ENCODE measurements at regions not wholly inside any gene's neighbourhood (a gene's known extent, or its start where the extent isn't known, plus 50 kb on each side); places are given as distances from the start of the nearest gene placed in this dataset.
"Not testable (repeated sequence)": the region's sequence is repeated elsewhere in the genome, so short reads cannot be mapped to it uniquely, and the experiment has no call there.

- no peak for TF ChIP-seq GATA2 (IDR thresholded peaks at IDR 0.05; ENCODE audit: insufficient read depth, insufficient read length, low read depth, low read length)
- no peak for TF ChIP-seq CTCF (IDR thresholded peaks at IDR 0.05; ENCODE audit: extremely low read depth in 1 of 2, insufficient read depth in 1 of 2, low read depth in 1 of 2, low read length in 2 of 2)
- TF ChIP-seq POLR2A (IDR thresholded peaks at IDR 0.05; ENCODE audit: low read depth, low read length): no peak
- TF ChIP-seq MAX (IDR thresholded peaks at IDR 0.05; ENCODE audit: insufficient read depth, insufficient read length): no peak
- no peak for TF ChIP-seq POLR2AphosphoS5 (IDR thresholded peaks at IDR 0.05; ENCODE audit: insufficient read depth, low read depth, low read length)
- TF ChIP-seq MYC (IDR thresholded peaks at IDR 0.05; ENCODE audit: low read depth, low read length): no peak
- no peak for TF ChIP-seq JUN (IDR thresholded peaks at IDR 0.05; ENCODE audit: borderline replicate concordance, insufficient read depth, insufficient read length, low read depth)
- TF ChIP-seq EZH2 (IDR thresholded peaks at IDR 0.05; ENCODE audit: borderline replicate concordance, low read depth, low read length, severe bottlenecking): no peak
- TF ChIP-seq FOS (IDR thresholded peaks at IDR 0.05; ENCODE audit: borderline replicate concordance, insufficient read depth, low read length): no peak
- dilution Hi-C loops (cut with MboI; ENCODE audit: extremely low pct_ligation_motif_present, low sequenced_read_pairs): no loop called here
- H3K27ac ChIP-seq (ENCODE audit: insufficient read depth, low read depth, low read length): no peak overlapping the region
- no TSS peak for BruUV-seq (replicated peaks)
- FAIRE-seq (no peak), DNase-seq (ENCODE audit: low read depth, low spot score) (no peak)
- no peaks in the 10 kb centered on the region for H3K4me1 ChIP-seq (ENCODE audit: control insufficient read depth, extremely low read depth, insufficient read depth, low read length)
- H3K36me3 ChIP-seq (ENCODE audit: control insufficient read depth in 2 of 2, extremely low read depth in 1 of 2, insufficient read depth in 2 of 2, low read length in 2 of 2): no peaks in the 10 kb centered on the region
- no peaks in the 10 kb centered on the region for H3K9me1 ChIP-seq (replicated peaks; ENCODE audit: control insufficient read depth, extremely low read depth, insufficient read depth, low read length)
- H2AFZ ChIP-seq (ENCODE audit: low read depth, low read length): no peak overlapping the region
- CTCF ChIA-PET: no interaction called here
- H3K4me2 ChIP-seq (ENCODE audit: insufficient read depth, low read length): no peak overlapping the region
- H3K4me3 ChIP-seq (replicated peaks in 1 of 3; ENCODE audit: insufficient read depth in 1 of 3, low read depth in 1 of 3, low read length in 3 of 3): no peak overlapping the region
- POLR2A ChIA-PET: no interaction called here
- H3K9ac ChIP-seq (replicated peaks; ENCODE audit: extremely low read depth, insufficient read depth, low read length): no peak overlapping the region
- intact Hi-C loops (cut with micrococcal nuclease): no loop called here
- no peaks in the 10 kb centered on the region for H3K9me3 ChIP-seq (replicated peaks; ENCODE audit: control insufficient read depth, insufficient read depth, low read length)
- no peaks in the 10 kb centered on the region for H4K20me1 ChIP-seq (replicated peaks; ENCODE audit: control insufficient read depth, extremely low read depth, insufficient read depth, low read length)
- no peaks in the 10 kb centered on the region for H3K27me3 ChIP-seq (ENCODE audit: control insufficient read depth in 2 of 2, insufficient read depth in 2 of 2, low read length in 2 of 2)
- H3K79me2 ChIP-seq (ENCODE audit: control insufficient read depth, insufficient read depth, low read length): no peaks in the 10 kb centered on the region
These were observed 140.7 kb upstream of the FAM78B start for GRCh38 chr1:166307261-166308188.

- BruUV-seq (replicated peaks); H3K36me3 ChIP-seq (ENCODE audit: control insufficient read depth in 2 of 2, extremely low read depth in 1 of 2, insufficient read depth in 2 of 2, low read length in 2 of 2); DNase-seq (ENCODE audit: low read depth, low spot score); H3K27ac ChIP-seq (ENCODE audit: insufficient read depth, low read depth, low read length); H2AFZ ChIP-seq (ENCODE audit: low read depth, low read length); H3K9me1 ChIP-seq (replicated peaks; ENCODE audit: control insufficient read depth, extremely low read depth, insufficient read depth, low read length); H3K79me2 ChIP-seq (ENCODE audit: control insufficient read depth, insufficient read depth, low read length); H3K9me3 ChIP-seq (replicated peaks; ENCODE audit: control insufficient read depth, insufficient read depth, low read length); H3K4me3 ChIP-seq (replicated peaks in 1 of 3; ENCODE audit: insufficient read depth in 1 of 3, low read depth in 1 of 3, low read length in 3 of 3); FAIRE-seq; H3K4me2 ChIP-seq (ENCODE audit: insufficient read depth, low read length); H4K20me1 ChIP-seq (replicated peaks; ENCODE audit: control insufficient read depth, extremely low read depth, insufficient read depth, low read length); H3K27me3 ChIP-seq (ENCODE audit: control insufficient read depth in 2 of 2, insufficient read depth in 2 of 2, low read length in 2 of 2); H3K9ac ChIP-seq (replicated peaks; ENCODE audit: extremely low read depth, insufficient read depth, low read length); H3K4me1 ChIP-seq (ENCODE audit: control insufficient read depth, extremely low read depth, insufficient read depth, low read length); CTCF ChIA-PET; POLR2A ChIA-PET; dilution Hi-C loops (cut with MboI; ENCODE audit: extremely low pct_ligation_motif_present, low sequenced_read_pairs); intact Hi-C loops (cut with micrococcal nuclease): not testable (repeated sequence)
These were observed 149.5 kb upstream of the FAM78B start for GRCh38 chr1:166316306-166316705.

All from endothelial cell of umbilical vein (primary cell).